Kidney glomerular epithelial cell (primary cell): ENCODE measurements at regions not wholly inside any gene's neighbourhood (a gene's known extent, or its start where the extent isn't known, plus 50 kb on each side); places are given as distances from the start of the nearest gene placed in this dataset.

Source experiments
- DNase-seq: peaks from one replicate; lab custom pipeline; 2025; lab: John Stamatoyannopoulos, UW

DNA sequence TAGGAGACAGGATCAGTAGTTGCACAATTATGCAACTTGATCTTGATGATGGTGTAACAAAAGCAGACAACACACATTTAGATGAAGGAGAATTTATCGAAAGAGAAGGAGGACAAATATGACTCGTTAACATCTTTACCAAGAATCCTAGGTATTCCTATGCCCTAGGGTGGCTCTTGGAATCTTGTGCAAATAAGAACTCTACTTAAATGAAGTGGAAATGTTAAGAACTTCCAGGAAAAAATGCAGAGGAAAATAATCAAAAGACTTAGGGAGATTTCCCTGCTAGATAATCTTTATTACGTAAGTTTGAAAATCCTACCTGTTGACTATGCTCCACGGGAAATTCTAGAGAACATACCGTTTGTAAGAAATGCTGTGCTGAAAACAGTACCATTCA is 485.4 kb downstream of the POM121L12 start:
- no peak for DNase-seq

GRCh38 chr7:53521638-53522184 is 486.3 kb downstream of the POM121L12 start:
- no peak for DNase-seq

GRCh38 chr7:53539558-53539957 is 504.1 kb downstream of the POM121L12 start:
- DNase-seq = no peak

- no peak for DNase-seq
Measured at GRCh38 chr7:53541475-53541874, 506.0 kb downstream of the POM121L12 start.

DNA sequence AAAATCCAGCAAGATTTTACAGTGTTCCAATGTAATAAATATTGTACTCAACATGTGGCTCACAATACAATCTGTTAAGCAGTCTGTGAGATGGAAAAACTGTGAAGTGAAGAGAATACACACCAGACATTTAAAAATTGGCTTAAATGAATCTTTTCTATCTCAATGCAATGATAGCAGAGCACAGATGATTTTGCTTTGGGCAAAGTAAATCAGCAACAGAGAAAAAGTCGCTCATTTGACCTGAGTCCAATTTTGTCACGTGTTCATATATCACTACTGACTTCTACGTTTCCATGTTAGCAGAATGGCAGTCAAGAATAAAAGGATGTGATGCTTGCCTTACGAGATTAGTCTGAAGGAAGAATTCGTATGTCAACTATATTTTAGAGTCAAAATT is 506.7 kb downstream of the POM121L12 start:
- no peak for DNase-seq
